A673 (cell line): ENCODE measurements at regions not wholly inside any gene's neighbourhood (a gene's known extent, or its start where the extent isn't known, plus 50 kb on each side); places are given as distances from the start of the nearest gene placed in this dataset.

Source experiments
- BruUV-seq: library from RNA; stranded (reverse); fragments of 400-500 nt; replicated peaks from 2 replicates; lab custom pipeline; 2021; lab: Mats Ljungman, UMichigan
- CTCF ChIA-PET: fragments of 300-600 bp; sonication (Branson Sonifier 250); formaldehyde crosslinking; loops from one replicate; lab custom pipeline; 2022; ENCODE audit warnings: antibody characterized with exemption; lab: Charles Lee
- POLR2A ChIA-PET: fragments of 300-600 bp; sonication (Branson Sonifier 250); formaldehyde crosslinking; loops from one replicate; lab custom pipeline; 2022; ENCODE audit warnings: antibody characterized with exemption; ENCODE audit not compliant: low non-redundant PET; lab: Charles Lee
- DNase-seq: peaks from one replicate; pipeline ENCODE4 v3.0.0-alpha.2; 2015; ENCODE audit warnings: low spot score
- H3K27ac ChIP-seq: fragments of 200-600 bp; sonication (generic); 2 replicates; pipeline ENCODE4 v1.5.1; 2016; ENCODE audit warnings: mixed run types, low read depth, mild to moderate bottlenecking, mixed read lengths, antibody characterized with exemption, low read length; ENCODE audit not compliant: poor library complexity, severe bottlenecking
- H3K27me3 ChIP-seq: fragments of 200-600 bp; sonication (generic); replicated peaks from 2 replicates; pipeline ENCODE4 v1.6.1; 2017; ENCODE audit warnings: mixed run types, low read depth, mild to moderate bottlenecking, mixed read lengths, antibody characterized with exemption, low read length; ENCODE audit not compliant: insufficient read depth, poor library complexity
- H3K36me3 ChIP-seq: fragments of 200-600 bp; sonication (generic); 2 replicates; pipeline ENCODE4 v1.6.1; 2016; ENCODE audit warnings: mixed run types, mild to moderate bottlenecking, mixed read lengths, antibody characterized with exemption, low read length; ENCODE audit not compliant: insufficient read depth, poor library complexity, severe bottlenecking
- H3K4me1 ChIP-seq: fragments of 200-600 bp; sonication (generic); 2 replicates; pipeline ENCODE4 v1.6.1; 2017; ENCODE audit warnings: mixed run types, mild to moderate bottlenecking, mixed read lengths, antibody characterized with exemption, low read length; ENCODE audit not compliant: insufficient read depth, poor library complexity, severe bottlenecking
- H3K4me3 ChIP-seq: fragments of 200-600 bp; sonication (generic); 2 replicates; pipeline ENCODE4 v1.5.1; 2016; ENCODE audit warnings: low read depth, mixed run types, mild to moderate bottlenecking, mixed read lengths, low read length; ENCODE audit not compliant: poor library complexity, severe bottlenecking
- H3K9me3 ChIP-seq: fragments of 200-600 bp; sonication (generic); 2 replicates; pipeline ENCODE4 v1.6.1; 2016; ENCODE audit warnings: mixed run types, low read depth, mild to moderate bottlenecking, mixed read lengths, antibody characterized with exemption, low read length; ENCODE audit not compliant: poor library complexity, severe bottlenecking
- CTCF ChIP-seq: fragments of 300-800, 200-600 bp; sonication (generic); conservative IDR thresholded peaks from 2 replicates; pipeline ENCODE4 v1.5.1; 2017; ENCODE audit warnings: low read depth, mild to moderate bottlenecking, antibody characterized with exemption, low read length, moderate library complexity, mixed read lengths
- EZH2 ChIP-seq: fragments of 200-600 bp; sonication (generic); IDR thresholded peaks from 2 replicates; pipeline ENCODE4 v1.6.1; 2017; ENCODE audit warnings: borderline replicate concordance, low read depth, mild to moderate bottlenecking, mixed read lengths, antibody characterized with exemption, low read length; ENCODE audit not compliant: poor library complexity, severe bottlenecking
- intact Hi-C: fragments of 100-400 bp; cut with micrococcal nuclease; formaldehyde crosslinking; loops from one replicate; pipeline ENCODE4 v1.10.0; 2022; ENCODE audit not compliant: unreplicated experiment

- TF ChIP-seq CTCF = no peak
- TF ChIP-seq EZH2 = no peak
- Histone ChIP-seq H3K36me3 (no peaks in the 10 kb centered on the region), H3K4me1 (no peaks in the 10 kb centered on the region), H3K27ac (no peak overlapping the region), H3K27me3 (no peaks in the 10 kb centered on the region), H3K9me3 (no peaks in the 10 kb centered on the region), H3K4me3 (no peak overlapping the region)
- no TSS peak for BruUV-seq
- POLR2A ChIA-PET = interaction anchor here (0.6 kb wide), 1 partner anchor 11 kb away, joined by 3 read pairs; no protein-coding TSS in a partner anchor
- intact Hi-C loops = no loop called here
- DNase-seq = no peak
- CTCF ChIA-PET = interaction anchor here (1.0 kb wide), 1 partner anchor 182 kb away, joined by 4 read pairs; no protein-coding TSS in a partner anchor
Observed at GRCh38 chr4:26144526-26145155, 176.2 kb upstream of the RBPJ start.

GRCh38 chr4:26145212-26145611, 175.6 kb upstream of the RBPJ start:
- BruUV-seq = no TSS peak
- Histone ChIP-seq H3K9me3 (no peaks in the 10 kb centered on the region), H3K4me1 (no peaks in the 10 kb centered on the region), H3K27ac (no peak overlapping the region), H3K36me3 (no peaks in the 10 kb centered on the region), H3K27me3 (no peaks in the 10 kb centered on the region), H3K4me3 (no peak overlapping the region)
- DNase-seq = no peak
- no peak for TF ChIP-seq EZH2
- TF ChIP-seq CTCF = no peak
- POLR2A ChIA-PET = no interaction called here
- intact Hi-C loops = no loop called here
- CTCF ChIA-PET = no interaction called here

DNA sequence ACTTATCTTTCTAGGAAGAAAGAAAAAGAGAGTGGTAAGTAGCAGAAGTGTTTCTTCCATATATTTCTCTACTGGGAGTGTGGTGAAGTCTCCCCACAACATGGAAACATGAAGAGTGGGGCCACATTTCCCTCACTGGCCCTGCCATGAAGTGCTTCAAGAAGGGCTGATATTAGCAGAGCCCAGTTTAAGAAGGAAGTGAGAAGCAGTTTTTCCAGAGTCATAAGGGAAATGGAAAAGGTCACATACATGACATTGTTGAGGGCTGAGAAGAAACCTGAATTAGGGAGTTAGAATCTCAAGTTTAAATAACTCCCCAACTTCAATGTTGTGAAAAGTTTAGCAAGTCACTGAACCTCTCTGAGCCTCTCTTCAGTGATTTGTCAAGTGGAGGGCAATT, 171.9 kb upstream of the RBPJ start:
- Histone ChIP-seq H3K9me3 (no peaks in the 10 kb centered on the region), H3K27ac (no peak overlapping the region), H3K27me3 (no peaks in the 10 kb centered on the region), H3K4me1 (no peaks in the 10 kb centered on the region), H3K36me3 (no peaks in the 10 kb centered on the region), H3K4me3 (no peak overlapping the region)
- TF ChIP-seq CTCF (no peak), EZH2 (no peak)
- intact Hi-C loops = no loop called here
- DNase-seq = no peak
- no TSS peak for BruUV-seq
- CTCF ChIA-PET = no interaction called here
- POLR2A ChIA-PET = no interaction called here
